GM18867 (cell line): ENCODE measurements at regions not wholly inside any gene's neighbourhood (a gene's known extent, or its start where the extent isn't known, plus 50 kb on each side); places are given as distances from the start of the nearest gene placed in this dataset.

Experiments used
- ATAC-seq: cut with Tn5 transposase; IDR thresholded peaks from one replicate; pipeline ENCODE4 v1.9.1; 2021; ENCODE audit warnings: mild to moderate bottlenecking, moderate library complexity; ENCODE audit not compliant: unreplicated experiment

GRCh38 chr12:59927032-59927431, 331.2 kb downstream of the SLC16A7 start:
- ATAC-seq: no peak

GRCh38 chr12:59928416-59928815, 332.6 kb downstream of the SLC16A7 start:
- ATAC-seq: no peak

GRCh38 chr12:59929110-59929509, 333.3 kb downstream of the SLC16A7 start:
- ATAC-seq: no peak

GRCh38 chr12:59934486-59934885, 338.7 kb downstream of the SLC16A7 start:
- no peak for ATAC-seq

- no peak for ATAC-seq
Measured at GRCh38 chr12:59936534-59936933, 340.7 kb downstream of the SLC16A7 start.

- no peak for ATAC-seq
Measured at GRCh38 chr12:59937148-59937547, 341.3 kb downstream of the SLC16A7 start.

DNA sequence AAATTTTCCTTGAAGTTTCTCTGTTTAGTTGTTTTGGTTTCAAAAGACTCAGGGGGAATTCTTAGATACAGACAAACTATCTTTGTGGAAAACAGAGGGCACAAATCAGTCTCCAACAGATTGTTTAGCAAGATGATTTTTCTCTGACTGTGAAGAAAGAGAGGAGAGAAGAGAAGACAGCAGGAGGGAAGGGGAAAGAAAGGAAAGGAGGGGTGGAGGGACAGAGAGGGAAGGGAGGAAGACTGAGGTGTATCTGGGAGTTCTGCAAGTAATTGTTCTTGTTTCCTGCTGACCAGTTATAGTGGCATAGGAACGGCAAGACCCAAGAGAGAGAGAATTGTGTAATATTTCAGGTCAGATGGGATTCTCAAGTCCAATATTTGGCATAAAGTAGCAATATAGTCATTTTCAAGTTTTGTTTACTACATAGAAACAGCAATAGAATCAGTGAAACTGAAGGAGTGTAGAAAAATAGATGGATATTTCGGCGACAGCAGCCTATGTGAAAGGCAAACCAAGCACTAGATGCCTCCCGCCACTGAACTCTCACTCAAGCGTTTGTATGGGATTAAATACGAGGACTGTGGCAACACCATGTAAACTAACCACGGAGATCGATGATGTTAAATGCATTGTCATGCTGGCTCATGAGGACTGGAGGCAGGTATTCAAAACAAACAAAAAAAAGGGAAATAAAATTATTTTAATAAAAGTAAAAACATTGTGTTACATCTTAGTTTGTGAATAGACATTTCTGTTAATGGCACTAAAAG, 342.5 kb downstream of the SLC16A7 start:
- ATAC-seq: no peak

GRCh38 chr12:59940631-59941342, 345.0 kb downstream of the SLC16A7 start:
- no peak for ATAC-seq

DNA sequence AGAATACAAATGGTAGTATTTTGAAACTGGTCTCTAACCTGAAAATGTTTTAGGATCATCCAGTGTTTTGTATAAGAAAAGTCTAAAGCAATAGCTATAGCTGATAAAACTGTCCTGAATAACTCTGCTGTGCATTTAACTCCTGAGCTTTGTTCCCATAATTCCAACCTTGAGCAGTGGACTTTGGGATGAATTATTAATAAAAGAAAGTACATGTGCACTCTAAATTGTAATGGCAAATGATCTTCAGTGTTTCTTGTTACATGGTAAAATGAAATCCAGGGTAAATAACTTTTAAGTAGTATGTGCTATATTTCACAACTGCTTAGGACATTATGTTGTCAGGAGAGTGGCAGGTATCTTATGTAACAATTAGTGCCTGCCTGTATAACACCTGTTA, 345.6 kb downstream of the SLC16A7 start:
- no peak for ATAC-seq

DNA sequence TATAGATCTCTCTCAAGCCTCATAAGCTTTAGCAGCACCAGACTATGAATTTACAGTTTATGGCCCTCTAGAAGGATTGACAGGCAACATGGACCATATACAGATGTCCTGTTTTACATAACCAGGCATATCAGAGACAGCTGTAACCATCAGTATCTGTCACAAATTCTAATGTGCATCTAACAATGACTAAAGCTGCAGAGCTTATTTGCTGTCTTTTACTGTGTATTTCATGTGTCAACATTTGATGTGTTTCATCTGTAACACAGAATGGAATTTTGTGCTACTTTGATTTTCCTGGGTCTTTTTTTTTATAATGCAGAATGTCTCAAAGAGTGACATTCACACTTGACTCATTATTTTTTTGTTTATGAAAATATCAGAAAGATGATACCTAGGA, 348.3 kb downstream of the SLC16A7 start:
- no peak for ATAC-seq

DNA sequence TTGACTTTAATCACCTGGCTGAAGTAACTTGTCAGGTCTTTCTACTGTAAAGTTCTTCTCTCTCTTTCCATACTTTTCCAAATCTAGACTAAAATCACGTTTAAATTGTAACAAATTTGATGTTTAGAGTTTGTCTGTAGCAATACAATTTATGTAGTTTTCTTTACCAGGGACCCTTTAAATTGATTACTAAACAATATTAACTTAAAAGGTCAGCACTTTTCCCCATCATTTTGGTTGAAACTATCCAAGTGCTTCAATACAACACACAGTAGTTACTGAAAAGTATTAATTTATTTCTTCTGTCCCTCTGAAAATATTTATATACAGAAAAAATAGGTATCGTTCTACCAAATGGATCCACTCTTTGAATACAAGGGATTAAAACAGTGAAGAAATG, 350.8 kb downstream of the SLC16A7 start:
- no peak for ATAC-seq

DNA sequence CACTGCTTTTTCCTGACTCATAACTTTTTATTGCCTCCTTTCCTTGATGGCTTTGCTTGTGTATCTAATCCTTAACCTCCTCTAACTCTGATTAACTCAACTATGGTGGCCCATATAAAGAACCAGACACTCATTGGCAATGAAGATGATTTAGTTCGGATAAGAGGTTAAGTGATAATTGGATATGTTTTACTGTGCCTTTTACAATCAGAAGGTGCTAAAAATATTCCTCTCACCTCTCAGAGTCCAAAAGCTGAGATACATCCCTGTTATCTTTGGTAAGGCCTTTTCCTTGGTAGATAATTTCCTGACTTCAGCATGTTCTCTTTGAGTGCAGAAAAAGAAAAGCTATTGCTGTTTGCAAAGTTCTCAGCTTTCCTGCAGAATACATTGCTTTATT, 367.7 kb downstream of the SLC16A7 start:
- ATAC-seq: no peak

DNA sequence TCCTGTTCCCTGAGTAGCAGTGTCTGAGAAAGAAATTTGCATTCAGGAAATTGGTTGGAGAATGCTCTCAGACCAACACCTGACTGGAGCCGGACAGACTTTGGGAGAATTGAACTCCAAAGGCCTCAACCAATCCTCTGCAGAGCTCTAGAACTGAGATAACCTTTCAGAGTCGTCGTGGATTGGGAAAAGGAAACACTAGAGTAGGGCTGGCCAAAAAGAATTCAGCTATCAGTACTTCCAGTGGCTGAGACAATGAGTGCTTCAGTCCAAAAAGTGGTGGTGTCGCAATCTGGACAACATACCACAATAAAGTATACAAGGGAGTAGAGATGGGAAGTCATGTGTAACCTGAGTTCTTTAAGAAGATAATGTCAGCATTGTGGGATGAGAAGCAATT, 377.1 kb downstream of the SLC16A7 start:
- no peak for ATAC-seq

DNA sequence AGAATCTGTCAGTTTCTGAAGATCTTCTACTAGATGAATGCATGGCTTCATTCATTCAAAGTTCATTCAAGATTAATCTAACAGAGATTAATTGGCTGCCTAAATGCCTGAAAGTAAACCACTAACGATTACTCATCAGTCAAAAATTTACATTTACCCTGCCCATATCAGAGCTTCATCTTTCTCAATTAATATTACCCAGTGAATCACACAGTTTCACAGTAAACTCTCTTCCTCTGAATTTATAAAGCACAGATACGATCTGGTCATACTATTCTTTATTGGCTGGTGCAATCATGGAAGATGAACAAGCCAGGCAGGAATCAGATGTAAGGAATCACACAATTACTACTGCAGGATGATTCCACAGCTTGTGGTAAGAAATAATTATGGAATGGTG, 377.7 kb downstream of the SLC16A7 start:
- no peak for ATAC-seq

DNA sequence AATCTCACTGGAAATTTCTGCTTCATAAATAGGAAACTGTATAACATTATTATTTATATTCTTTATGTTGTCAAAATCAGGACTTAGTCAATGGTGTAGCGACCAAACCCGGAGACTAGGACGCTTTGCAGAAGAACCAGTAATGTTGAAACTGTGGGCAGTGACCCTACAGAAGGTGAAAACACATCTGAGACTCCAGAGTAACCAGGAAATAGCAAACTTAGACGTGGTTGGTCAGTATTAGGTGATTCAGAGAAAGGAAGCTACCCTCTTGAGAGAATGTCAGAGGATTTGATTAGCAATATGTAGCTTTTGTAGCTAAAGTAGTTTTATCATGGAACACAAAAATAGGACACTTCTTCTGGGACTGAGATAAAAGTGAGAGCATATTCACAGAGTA, 381.9 kb downstream of the SLC16A7 start:
- ATAC-seq: peak; percentile 44

DNA sequence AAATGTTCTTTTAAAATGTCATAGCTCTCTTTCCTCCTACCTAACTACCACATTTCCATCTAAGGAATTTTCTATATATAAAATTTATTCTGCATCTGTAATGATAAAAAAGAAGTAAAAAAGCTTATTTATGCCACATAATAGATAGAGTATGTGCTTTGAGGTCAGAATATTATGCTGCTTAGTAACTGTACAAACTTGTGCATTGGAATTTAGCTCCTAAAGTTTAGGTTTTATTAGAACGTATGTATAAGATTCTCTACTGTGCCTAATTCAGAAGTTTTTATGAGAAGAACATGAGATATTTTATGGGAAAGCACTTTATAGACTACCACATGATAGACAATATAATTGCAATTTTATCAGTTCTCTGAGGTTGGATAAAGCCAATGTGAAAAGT, 384.6 kb downstream of the SLC16A7 start:
- no peak for ATAC-seq

- no peak for ATAC-seq
Measured at GRCh38 chr12:59999291-59999690, 403.5 kb downstream of the SLC16A7 start.

DNA sequence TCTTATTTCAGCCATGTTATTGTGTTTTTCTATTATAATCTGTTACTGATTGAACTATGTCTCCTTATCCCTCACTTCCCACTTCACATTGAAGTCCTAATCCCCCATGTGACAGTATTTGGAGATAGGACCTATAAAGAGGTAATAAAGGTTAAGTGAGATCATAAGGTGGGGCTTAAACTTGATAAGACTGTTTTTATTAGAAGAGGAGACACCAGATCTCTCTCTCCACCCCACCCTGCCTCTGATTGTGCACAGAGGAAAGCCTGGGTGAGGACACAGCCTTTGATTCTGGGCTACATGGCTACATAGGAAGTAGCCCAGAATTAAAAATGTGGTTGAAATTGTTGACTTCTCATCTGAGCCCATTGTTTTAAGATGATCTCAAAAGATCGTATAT, 414.7 kb downstream of the SLC16A7 start:
- ATAC-seq: no peak

DNA sequence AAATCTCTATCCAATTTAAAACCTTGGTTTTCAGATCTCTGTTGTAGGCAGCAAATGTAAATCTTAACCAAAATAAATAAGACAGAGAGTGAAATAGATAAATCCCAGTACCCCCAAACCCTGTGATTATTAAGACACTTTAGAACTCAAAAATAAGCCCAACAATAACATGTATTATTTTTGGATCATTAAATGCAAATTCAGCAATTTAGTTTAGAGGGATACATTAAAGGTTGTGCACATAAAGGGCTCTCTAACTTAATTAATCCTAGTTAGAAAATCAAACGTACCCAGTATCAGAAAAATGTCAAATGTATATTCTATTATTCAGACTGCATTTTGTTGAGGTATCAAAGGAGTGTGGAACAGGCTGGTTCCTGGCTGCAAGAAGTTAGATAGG, 416.8 kb downstream of the SLC16A7 start:
- no peak for ATAC-seq

DNA sequence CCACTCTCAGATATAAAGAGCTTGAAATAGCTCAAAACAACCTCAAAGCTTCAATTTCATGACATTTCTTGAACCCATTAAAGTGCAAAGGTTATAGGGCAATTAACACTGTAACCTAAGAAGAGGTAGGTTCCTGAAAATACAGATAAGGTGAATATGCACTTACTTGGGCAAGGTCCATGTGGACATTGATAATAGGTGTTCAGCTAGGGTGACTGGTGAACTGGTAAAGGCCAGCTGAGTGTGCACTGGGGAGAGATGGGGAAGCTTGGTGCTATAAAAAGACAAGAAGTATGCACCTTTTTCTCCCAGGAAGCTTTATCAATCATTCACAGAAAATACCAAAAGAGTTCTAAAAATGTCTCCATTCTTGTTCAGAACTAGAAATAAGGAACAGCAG, 418.6 kb downstream of the SLC16A7 start:
- no peak for ATAC-seq

DNA sequence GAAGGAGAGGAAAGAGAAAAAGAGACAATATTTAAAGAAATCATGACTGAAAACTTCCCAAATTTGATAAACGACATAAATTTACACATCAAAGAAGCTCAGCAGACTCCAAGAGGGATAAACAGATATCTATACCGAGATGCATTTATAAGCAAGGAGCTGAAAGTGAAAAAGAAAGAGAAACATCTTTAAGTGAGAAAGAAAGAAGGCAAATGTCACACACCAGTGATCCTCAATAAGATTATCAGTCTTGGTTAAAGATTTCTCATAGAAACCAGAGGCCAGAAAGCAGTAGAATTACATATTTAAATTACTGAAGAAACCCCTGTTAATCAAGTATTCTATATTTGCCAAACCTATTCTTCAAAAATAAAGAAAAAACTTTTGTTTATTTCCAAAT, 424.2 kb downstream of the SLC16A7 start:
- ATAC-seq: no peak

DNA sequence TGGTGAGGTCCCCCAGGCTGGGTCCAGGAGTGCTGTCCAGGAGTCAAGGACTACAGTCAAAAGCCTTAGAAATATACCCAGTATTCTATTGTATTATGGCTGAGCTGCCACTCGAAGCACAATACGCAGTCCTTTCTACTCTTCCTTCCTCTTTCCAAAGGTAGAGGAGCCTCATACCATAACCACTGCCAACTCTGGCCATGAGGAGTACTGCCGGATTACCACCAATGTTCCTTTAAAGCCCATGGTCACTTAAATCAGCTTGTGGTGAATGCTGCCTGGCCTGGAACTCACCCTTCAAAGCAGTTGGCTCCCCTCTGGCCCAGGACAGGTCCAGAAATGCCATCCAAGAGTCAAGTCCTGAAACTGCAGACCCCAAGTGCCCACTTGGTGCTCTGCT, 425.4 kb downstream of the SLC16A7 start:
- ATAC-seq: no peak

GRCh38 chr12:60027266-60027665, 431.4 kb downstream of the SLC16A7 start:
- no peak for ATAC-seq
